ENCODE measurements at regions not wholly inside any gene's neighbourhood (a gene's known extent, or its start where the extent isn't known, plus 50 kb on each side); places are given as distances from the start of the nearest gene placed in this dataset.
A peak's percentile ranks its signal among the peaks of the same experiment; 100 is the strongest.
"Not testable (repeated sequence)": the region's sequence is repeated elsewhere in the genome, so short reads cannot be mapped to it uniquely, and the experiment has no call there.

DNA sequence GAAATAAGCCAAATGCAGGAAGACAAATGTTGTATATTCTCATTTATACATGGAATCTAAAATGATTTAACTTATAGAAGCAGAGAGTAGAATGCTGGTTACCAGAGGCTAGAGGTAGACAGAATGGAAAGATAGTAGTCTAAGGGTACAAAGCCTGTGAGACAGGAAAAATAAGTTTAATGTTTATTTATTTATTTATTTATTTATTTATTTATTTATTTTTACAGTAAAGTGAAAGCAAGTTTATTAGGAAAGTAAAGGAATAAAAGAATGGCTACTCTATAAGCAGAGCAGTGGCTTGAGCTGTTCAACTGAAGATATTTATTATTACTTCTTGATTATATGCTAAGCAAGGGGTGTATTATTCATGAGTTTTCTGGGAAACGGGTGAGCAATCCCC, 203.2 kb downstream of the LAS1L start:
- WGBS, 2 experiments (ENCODE audit: insufficient coverage in 1 of 2, insufficient read length in 1 of 2), result 89% methylated on average over 1 of the region's 1 CpG; no CpG with 5 or more reads in 1 of the 2 experiments
- H3K9ac ChIP-seq (ENCODE audit: extremely low read depth, low read length, poor library complexity, severe bottlenecking), result no peak overlapping the region
- TF ChIP-seq CTCF (conservative IDR thresholded peaks at IDR 0.05), result no peak
- Mint-ChIP-seq H3K4me3 (no peak overlapping the region), H3K27ac (no peak overlapping the region), H3K27me3 (ENCODE audit: insufficient read depth) (no peaks in the 10 kb centered on the region), H3K4me1 (no peaks in the 10 kb centered on the region), H3K36me3 (ENCODE audit: low read depth) (no peaks in the 10 kb centered on the region), H3K9me3 (peaks cover 64% of the 10 kb centered on the region)
- no peak overlapping the region for H3K4me3 ChIP-seq (ENCODE audit: low read length)
- H3K4me1 ChIP-seq (ENCODE audit: control insufficient read depth, insufficient read depth, low read length), result no peaks in the 10 kb centered on the region
- DNase-seq, result no peak
- no peaks in the 10 kb centered on the region for H3K27me3 ChIP-seq (ENCODE audit: control insufficient read depth, insufficient read depth, low read length, poor library complexity, severe bottlenecking)
- H3K36me3 ChIP-seq (ENCODE audit: control insufficient read depth, insufficient read depth, low read length), result no peaks in the 10 kb centered on the region
- H3K27ac ChIP-seq (ENCODE audit: low read depth, low read length), result no peak overlapping the region
- H3K9me3 ChIP-seq (ENCODE audit: control insufficient read depth, low read length), result no peaks in the 10 kb centered on the region

GRCh38 chrX:65300104-65300809, 234.3 kb downstream of the LAS1L start:
- peak; percentile 53 for TF ChIP-seq CTCF (conservative IDR thresholded peaks at IDR 0.05)
- H3K36me3 ChIP-seq (ENCODE audit: control insufficient read depth, insufficient read depth, low read length), result no peaks in the 10 kb centered on the region
- Mint-ChIP-seq H3K4me1 (peaks cover 9% of the 10 kb centered on the region), H3K27ac (peak overlapping the region; percentile 93), H3K9me3 (peaks cover 72% of the 10 kb centered on the region), H3K27me3 (ENCODE audit: insufficient read depth) (no peaks in the 10 kb centered on the region), H3K4me3 (peak overlapping the region; percentile 31), H3K36me3 (ENCODE audit: low read depth) (peaks cover 4% of the 10 kb centered on the region)
- H3K4me1 ChIP-seq (ENCODE audit: control insufficient read depth, insufficient read depth, low read length), result no peaks in the 10 kb centered on the region
- H3K9me3 ChIP-seq (ENCODE audit: control insufficient read depth, low read length), result peaks cover 19% of the 10 kb centered on the region
- WGBS, 2 experiments (ENCODE audit: insufficient coverage in 1 of 2, insufficient read length in 1 of 2), result 19 to 31% methylated on average over 2 to 7 of the region's 7 CpGs
- DNase-seq, result peak; percentile 85
- H3K27me3 ChIP-seq (ENCODE audit: control insufficient read depth, insufficient read depth, low read length, poor library complexity, severe bottlenecking), result no peaks in the 10 kb centered on the region
- no peak overlapping the region for H3K27ac ChIP-seq (ENCODE audit: low read depth, low read length)
- H3K9ac ChIP-seq (ENCODE audit: extremely low read depth, low read length, poor library complexity, severe bottlenecking), result peak overlapping the region; percentile 51
- H3K4me3 ChIP-seq (ENCODE audit: low read length), result peak overlapping the region; percentile 56

DNA sequence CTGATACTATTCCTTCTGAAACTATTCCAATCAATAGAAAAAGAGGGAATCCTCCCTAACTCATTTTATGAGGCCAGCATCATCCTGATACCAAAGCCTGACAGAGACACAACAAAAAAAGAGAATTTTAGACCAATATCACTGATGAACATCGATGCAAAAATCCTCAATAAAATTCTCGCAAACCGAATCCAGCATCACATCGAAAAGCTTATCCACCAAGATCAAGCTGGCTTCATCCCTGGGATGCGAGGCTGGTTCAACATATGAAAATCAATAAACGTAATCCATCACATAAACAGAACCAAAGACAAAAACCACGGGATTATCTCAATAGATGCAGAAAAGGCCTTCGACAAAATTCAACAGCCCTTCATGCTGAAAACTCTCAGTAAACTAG, 251.7 kb downstream of the LAS1L start:
- not testable (repeated sequence) for H3K9ac ChIP-seq (ENCODE audit: extremely low read depth, low read length, poor library complexity, severe bottlenecking); DNase-seq; H3K9me3 ChIP-seq (ENCODE audit: control insufficient read depth, low read length); H3K4me3 ChIP-seq (ENCODE audit: low read length); H3K27ac ChIP-seq (ENCODE audit: low read depth, low read length); H3K27ac Mint-ChIP-seq; H3K27me3 ChIP-seq (ENCODE audit: control insufficient read depth, insufficient read depth, low read length, poor library complexity, severe bottlenecking); H3K27me3 Mint-ChIP-seq (ENCODE audit: insufficient read depth); H3K4me1 Mint-ChIP-seq; H3K36me3 ChIP-seq (ENCODE audit: control insufficient read depth, insufficient read depth, low read length); H3K4me3 Mint-ChIP-seq; H3K36me3 Mint-ChIP-seq (ENCODE audit: low read depth); H3K4me1 ChIP-seq (ENCODE audit: control insufficient read depth, insufficient read depth, low read length)
- H3K9me3 Mint-ChIP-seq, result peaks cover 65% of the 10 kb centered on the region
- 91% methylated on average over 8 of the region's 8 CpGs; no CpG with 5 or more reads in 1 of the 2 experiments for WGBS, 2 experiments (ENCODE audit: insufficient coverage in 1 of 2, insufficient read length in 1 of 2)

DNA sequence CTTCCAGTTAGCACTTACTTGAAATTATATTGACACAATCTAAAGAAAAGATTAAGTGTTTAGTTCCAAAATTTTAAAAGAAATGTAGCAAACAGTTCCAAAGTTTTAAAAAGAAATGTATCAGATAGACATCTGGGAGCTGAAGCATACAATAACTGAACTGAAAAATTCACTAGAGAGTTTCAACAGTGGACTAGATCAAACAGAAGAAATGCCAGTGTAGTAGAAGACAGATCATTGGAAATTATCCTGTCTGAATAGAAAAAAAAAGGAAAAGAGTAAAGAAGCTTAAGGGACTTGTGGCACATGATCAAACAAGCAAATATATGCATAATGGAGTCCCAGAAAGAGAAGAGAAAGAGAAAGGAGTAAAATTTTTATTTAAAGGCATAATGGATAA, 261.4 kb downstream of the LAS1L start:
- Mint-ChIP-seq H3K4me1 (no peaks in the 10 kb centered on the region), H3K36me3 (ENCODE audit: low read depth) (no peaks in the 10 kb centered on the region), H3K27ac (no peak overlapping the region), H3K27me3 (ENCODE audit: insufficient read depth) (no peaks in the 10 kb centered on the region), H3K9me3 (peaks cover 63% of the 10 kb centered on the region), H3K4me3 (no peak overlapping the region)
- no peak overlapping the region for H3K4me3 ChIP-seq (ENCODE audit: low read length)
- H3K27me3 ChIP-seq (ENCODE audit: control insufficient read depth, insufficient read depth, low read length, poor library complexity, severe bottlenecking), result no peaks in the 10 kb centered on the region
- H3K4me1 ChIP-seq (ENCODE audit: control insufficient read depth, insufficient read depth, low read length), result no peaks in the 10 kb centered on the region
- DNase-seq, result no peak
- H3K27ac ChIP-seq (ENCODE audit: low read depth, low read length), result no peak overlapping the region
- no peak overlapping the region for H3K9ac ChIP-seq (ENCODE audit: extremely low read depth, low read length, poor library complexity, severe bottlenecking)
- peaks cover 21% of the 10 kb centered on the region for H3K9me3 ChIP-seq (ENCODE audit: control insufficient read depth, low read length)
- H3K36me3 ChIP-seq (ENCODE audit: control insufficient read depth, insufficient read depth, low read length), result no peaks in the 10 kb centered on the region
- TF ChIP-seq CTCF (conservative IDR thresholded peaks at IDR 0.05), result no peak

Data from endodermal cell (in vitro differentiated cells).